ENCODE measurements at regions not wholly inside any gene's neighbourhood (a gene's known extent, or its start where the extent isn't known, plus 50 kb on each side); places are given as distances from the start of the nearest gene placed in this dataset.

GRCh38 chr2:215613280-215613679 is 177.4 kb upstream of the FN1 start (continued):
- TF ChIP-seq ZMAT4 (CRISPR knock-in tag; IDR thresholded peaks at IDR 0.05) (no peak), OVOL2 (CRISPR knock-in tag; IDR thresholded peaks at IDR 0.05; ENCODE audit: borderline replicate concordance) (no peak), IRF1 (CRISPR knock-in tag; IDR thresholded peaks at IDR 0.05) (no peak)

- ChIA-PET CTCF (interaction anchor here (1.0 kb wide), 1 partner anchor 216 kb away, joined by 4 read pairs; no protein-coding TSS in a partner anchor), POLR2A (no interaction called here)
- no peak for TF ChIP-seq AR (CRISPR knock-in tag; IDR thresholded peaks at IDR 0.05)
- no peak for TF ChIP-seq TEAD4 (CRISPR knock-in tag; IDR thresholded peaks at IDR 0.05)
- no peak for TF ChIP-seq PRRX2 (CRISPR knock-in tag; IDR thresholded peaks at IDR 0.05)
- no peak for TF ChIP-seq PREB (CRISPR knock-in tag; IDR thresholded peaks at IDR 0.05; ENCODE audit: borderline replicate concordance)
- no peak for TF ChIP-seq GABPB1 (CRISPR knock-in tag; IDR thresholded peaks at IDR 0.05)
- no peak for TF ChIP-seq GRHL2 (CRISPR knock-in tag; IDR thresholded peaks at IDR 0.05; ENCODE audit: insufficient replicate concordance, severe bottlenecking)
- no peak for TF ChIP-seq FOXJ3 (CRISPR knock-in tag; IDR thresholded peaks at IDR 0.05; ENCODE audit: borderline replicate concordance)
- TF ChIP-seq E2F1 (CRISPR knock-in tag; IDR thresholded peaks at IDR 0.05), result no peak
- no peak for TF ChIP-seq FOXP4 (CRISPR knock-in tag; IDR thresholded peaks at IDR 0.05)
- no peak for TF ChIP-seq MXD4 (CRISPR knock-in tag; IDR thresholded peaks at IDR 0.05; ENCODE audit: borderline replicate concordance)
- TF ChIP-seq PRDM15 (CRISPR knock-in tag; IDR thresholded peaks at IDR 0.05), result no peak
- no peak for TF ChIP-seq ZNF263 (CRISPR knock-in tag; IDR thresholded peaks at IDR 0.05; ENCODE audit: low read depth)
- TF ChIP-seq USF1 (CRISPR knock-in tag; IDR thresholded peaks at IDR 0.05), result no peak
- no peak for TF ChIP-seq ZBTB21 (CRISPR knock-in tag; IDR thresholded peaks at IDR 0.05; ENCODE audit: borderline replicate concordance)
- no peak for TF ChIP-seq CBFB (CRISPR knock-in tag; IDR thresholded peaks at IDR 0.05; ENCODE audit: low read depth)
- no peak for TF ChIP-seq ZNF232 (CRISPR knock-in tag; IDR thresholded peaks at IDR 0.05)
- no peak for TF ChIP-seq RELA (CRISPR knock-in tag; IDR thresholded peaks at IDR 0.05; ENCODE audit: borderline replicate concordance)
- TF ChIP-seq TP53 (CRISPR knock-in tag; IDR thresholded peaks at IDR 0.05), result no peak
- TF ChIP-seq ZMAT4 (CRISPR knock-in tag; IDR thresholded peaks at IDR 0.05), result no peak
- H3K36me3 Mint-ChIP-seq, result peaks cover 29% of the 10 kb centered on the region
- H3K4me1 Mint-ChIP-seq, result peaks cover 36% of the 10 kb centered on the region
- ATAC-seq (no peak), DNase-seq (ENCODE audit: low spot score) (no peak)
- peaks cover 31% of the 10 kb centered on the region for H3K9me3 Mint-ChIP-seq
- no peak overlapping the region for H3K4me3 Mint-ChIP-seq
- peaks cover 3% of the 10 kb centered on the region; the same call in 1 of the 2 replicates for H3K27me3 Mint-ChIP-seq (ENCODE audit: low read depth)
- H3K27ac Mint-ChIP-seq, result no peak overlapping the region; the same call in 1 of the 2 replicates
These were observed 176.9 kb upstream of the FN1 start for GRCh38 chr2:215612786-215613185.
